H1 (cell line): ENCODE measurements at regions not wholly inside any gene's neighbourhood (a gene's known extent, or its start where the extent isn't known, plus 50 kb on each side); places are given as distances from the start of the nearest gene placed in this dataset.

Experiments
- KDM5A ChIP-seq: fragments of 200-600 bp; IDR thresholded peaks from 2 replicates; pipeline ENCODE4 v1.7.1; 2012; ENCODE audit warnings: mild to moderate bottlenecking, low read length, inconsistent platforms, mixed read lengths
- NANOG ChIP-seq: IDR thresholded peaks from 2 replicates; pipeline ENCODE4 v1.6.1; 2011; ENCODE audit warnings: low read length, low read depth, mild to moderate bottlenecking, inconsistent platforms; ENCODE audit not compliant: insufficient read depth, poor library complexity, severe bottlenecking
- RNF2 ChIP-seq: fragments of 200-900, 300-1000 bp; sonication (generic); IDR thresholded peaks from 2 replicates; pipeline ENCODE4 v1.7.1; 2016; ENCODE audit warnings: borderline replicate concordance, low read depth, mild to moderate bottlenecking, antibody characterized with exemption, low read length; ENCODE audit not compliant: poor library complexity, severe bottlenecking; ENCODE audit errors: missing control alignments
- TEAD4 ChIP-seq: IDR thresholded peaks from 2 replicates; pipeline ENCODE4 v1.6.1; 2012; ENCODE audit warnings: low read depth, low read length, inconsistent platforms, mixed read lengths
- TF ChIP-seq, protein P1 (sequence below): fragments of 300-600 bp; sonication (generic); IDR thresholded peaks from 2 replicates; pipeline ENCODE4 v1.7.1; 2012; ENCODE audit warnings: low read length, moderate library complexity, mild to moderate bottlenecking, inconsistent platforms; ENCODE audit not compliant: insufficient replicate concordance

DNA sequence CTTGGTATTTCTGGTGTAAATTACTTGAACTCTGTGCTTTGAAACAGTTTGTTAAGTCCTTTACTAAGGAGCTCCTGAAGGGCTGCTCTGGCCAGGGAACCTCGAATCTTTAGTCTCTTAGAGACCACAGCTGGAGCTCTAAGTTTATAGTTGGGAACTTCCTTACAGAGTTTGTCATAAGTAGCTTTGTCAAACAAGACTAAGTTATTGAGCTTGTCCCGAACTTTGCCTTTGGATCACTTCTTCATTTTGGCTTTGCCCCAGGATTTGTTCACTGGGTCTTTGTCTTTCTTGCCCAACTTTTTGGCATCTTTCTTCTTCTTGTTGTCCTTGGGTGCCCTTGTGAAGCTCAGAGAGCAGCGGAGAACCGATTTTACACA lies 64.8 kb downstream of the FAM50B start (continued):
- TF ChIP-seq, protein P1, sequence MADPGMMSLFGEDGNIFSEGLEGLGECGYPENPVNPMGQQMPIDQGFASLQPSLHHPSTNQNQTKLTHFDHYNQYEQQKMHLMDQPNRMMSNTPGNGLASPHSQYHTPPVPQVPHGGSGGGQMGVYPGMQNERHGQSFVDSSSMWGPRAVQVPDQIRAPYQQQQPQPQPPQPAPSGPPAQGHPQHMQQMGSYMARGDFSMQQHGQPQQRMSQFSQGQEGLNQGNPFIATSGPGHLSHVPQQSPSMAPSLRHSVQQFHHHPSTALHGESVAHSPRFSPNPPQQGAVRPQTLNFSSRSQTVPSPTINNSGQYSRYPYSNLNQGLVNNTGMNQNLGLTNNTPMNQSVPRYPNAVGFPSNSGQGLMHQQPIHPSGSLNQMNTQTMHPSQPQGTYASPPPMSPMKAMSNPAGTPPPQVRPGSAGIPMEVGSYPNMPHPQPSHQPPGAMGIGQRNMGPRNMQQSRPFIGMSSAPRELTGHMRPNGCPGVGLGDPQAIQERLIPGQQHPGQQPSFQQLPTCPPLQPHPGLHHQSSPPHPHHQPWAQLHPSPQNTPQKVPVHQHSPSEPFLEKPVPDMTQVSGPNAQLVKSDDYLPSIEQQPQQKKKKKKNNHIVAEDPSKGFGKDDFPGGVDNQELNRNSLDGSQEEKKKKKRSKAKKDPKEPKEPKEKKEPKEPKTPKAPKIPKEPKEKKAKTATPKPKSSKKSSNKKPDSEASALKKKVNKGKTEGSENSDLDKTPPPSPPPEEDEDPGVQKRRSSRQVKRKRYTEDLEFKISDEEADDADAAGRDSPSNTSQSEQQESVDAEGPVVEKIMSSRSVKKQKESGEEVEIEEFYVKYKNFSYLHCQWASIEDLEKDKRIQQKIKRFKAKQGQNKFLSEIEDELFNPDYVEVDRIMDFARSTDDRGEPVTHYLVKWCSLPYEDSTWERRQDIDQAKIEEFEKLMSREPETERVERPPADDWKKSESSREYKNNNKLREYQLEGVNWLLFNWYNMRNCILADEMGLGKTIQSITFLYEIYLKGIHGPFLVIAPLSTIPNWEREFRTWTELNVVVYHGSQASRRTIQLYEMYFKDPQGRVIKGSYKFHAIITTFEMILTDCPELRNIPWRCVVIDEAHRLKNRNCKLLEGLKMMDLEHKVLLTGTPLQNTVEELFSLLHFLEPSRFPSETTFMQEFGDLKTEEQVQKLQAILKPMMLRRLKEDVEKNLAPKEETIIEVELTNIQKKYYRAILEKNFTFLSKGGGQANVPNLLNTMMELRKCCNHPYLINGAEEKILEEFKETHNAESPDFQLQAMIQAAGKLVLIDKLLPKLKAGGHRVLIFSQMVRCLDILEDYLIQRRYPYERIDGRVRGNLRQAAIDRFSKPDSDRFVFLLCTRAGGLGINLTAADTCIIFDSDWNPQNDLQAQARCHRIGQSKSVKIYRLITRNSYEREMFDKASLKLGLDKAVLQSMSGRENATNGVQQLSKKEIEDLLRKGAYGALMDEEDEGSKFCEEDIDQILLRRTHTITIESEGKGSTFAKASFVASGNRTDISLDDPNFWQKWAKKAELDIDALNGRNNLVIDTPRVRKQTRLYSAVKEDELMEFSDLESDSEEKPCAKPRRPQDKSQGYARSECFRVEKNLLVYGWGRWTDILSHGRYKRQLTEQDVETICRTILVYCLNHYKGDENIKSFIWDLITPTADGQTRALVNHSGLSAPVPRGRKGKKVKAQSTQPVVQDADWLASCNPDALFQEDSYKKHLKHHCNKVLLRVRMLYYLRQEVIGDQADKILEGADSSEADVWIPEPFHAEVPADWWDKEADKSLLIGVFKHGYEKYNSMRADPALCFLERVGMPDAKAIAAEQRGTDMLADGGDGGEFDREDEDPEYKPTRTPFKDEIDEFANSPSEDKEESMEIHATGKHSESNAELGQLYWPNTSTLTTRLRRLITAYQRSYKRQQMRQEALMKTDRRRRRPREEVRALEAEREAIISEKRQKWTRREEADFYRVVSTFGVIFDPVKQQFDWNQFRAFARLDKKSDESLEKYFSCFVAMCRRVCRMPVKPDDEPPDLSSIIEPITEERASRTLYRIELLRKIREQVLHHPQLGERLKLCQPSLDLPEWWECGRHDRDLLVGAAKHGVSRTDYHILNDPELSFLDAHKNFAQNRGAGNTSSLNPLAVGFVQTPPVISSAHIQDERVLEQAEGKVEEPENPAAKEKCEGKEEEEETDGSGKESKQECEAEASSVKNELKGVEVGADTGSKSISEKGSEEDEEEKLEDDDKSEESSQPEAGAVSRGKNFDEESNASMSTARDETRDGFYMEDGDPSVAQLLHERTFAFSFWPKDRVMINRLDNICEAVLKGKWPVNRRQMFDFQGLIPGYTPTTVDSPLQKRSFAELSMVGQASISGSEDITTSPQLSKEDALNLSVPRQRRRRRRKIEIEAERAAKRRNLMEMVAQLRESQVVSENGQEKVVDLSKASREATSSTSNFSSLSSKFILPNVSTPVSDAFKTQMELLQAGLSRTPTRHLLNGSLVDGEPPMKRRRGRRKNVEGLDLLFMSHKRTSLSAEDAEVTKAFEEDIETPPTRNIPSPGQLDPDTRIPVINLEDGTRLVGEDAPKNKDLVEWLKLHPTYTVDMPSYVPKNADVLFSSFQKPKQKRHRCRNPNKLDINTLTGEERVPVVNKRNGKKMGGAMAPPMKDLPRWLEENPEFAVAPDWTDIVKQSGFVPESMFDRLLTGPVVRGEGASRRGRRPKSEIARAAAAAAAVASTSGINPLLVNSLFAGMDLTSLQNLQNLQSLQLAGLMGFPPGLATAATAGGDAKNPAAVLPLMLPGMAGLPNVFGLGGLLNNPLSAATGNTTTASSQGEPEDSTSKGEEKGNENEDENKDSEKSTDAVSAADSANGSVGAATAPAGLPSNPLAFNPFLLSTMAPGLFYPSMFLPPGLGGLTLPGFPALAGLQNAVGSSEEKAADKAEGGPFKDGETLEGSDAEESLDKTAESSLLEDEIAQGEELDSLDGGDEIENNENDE = no peak
- TF ChIP-seq TEAD4 (no peak), RNF2 (no peak), KDM5A (no peak), NANOG (no peak)
